ENCODE measurements at regions not wholly inside any gene's neighbourhood (a gene's known extent, or its start where the extent isn't known, plus 50 kb on each side); places are given as distances from the start of the nearest gene placed in this dataset.
"Not testable (repeated sequence)": the region's sequence is repeated elsewhere in the genome, so short reads cannot be mapped to it uniquely, and the experiment has no call there.

GRCh38 chr2:16345231-16345630 is 320.4 kb downstream of the CYRIA start:
- H3K27me3 ChIP-seq (replicated peaks in 1 of 4; ENCODE audit: control insufficient read depth in 3 of 4, extremely low read depth in 1 of 4, insufficient read depth in 3 of 4, low read length in 3 of 4); H2BK20ac ChIP-seq (ENCODE audit: low read length); H3K79me2 ChIP-seq (ENCODE audit: control insufficient read depth in 1 of 2, insufficient read depth in 2 of 2, low read length in 2 of 2); H2BK12ac ChIP-seq (ENCODE audit: low read depth, low read length); H3K79me1 ChIP-seq (ENCODE audit: low read depth, low read length); POLR2A ChIA-PET (ENCODE audit: partially characterized antibody); H3K4me2 ChIP-seq (ENCODE audit: insufficient read depth in 1 of 2, low read depth in 2 of 2, low read length in 2 of 2); H3K56ac ChIP-seq (replicated peaks; ENCODE audit: insufficient read length, low read depth, low read length); H4K5ac ChIP-seq (ENCODE audit: insufficient read length, low read depth, low read length); DNase-seq (ENCODE audit: low read depth in 1 of 2, low spot score in 2 of 2); H3K14ac ChIP-seq (ENCODE audit: insufficient read length); H4K91ac ChIP-seq (replicated peaks; ENCODE audit: insufficient read length, low read length); H2AK5ac ChIP-seq (ENCODE audit: low read depth, low read length); H3K18ac ChIP-seq (ENCODE audit: extremely low read depth, low read length); H2BK120ac ChIP-seq (replicated peaks; ENCODE audit: low read depth, low read length); FAIRE-seq; H3K9me3 ChIP-seq (ENCODE audit: insufficient read depth in 2 of 2, low read depth in 1 of 2, low read length in 1 of 2); H2BK5ac ChIP-seq (ENCODE audit: low read depth, low read length); H3K9ac ChIP-seq (replicated peaks in 1 of 4; ENCODE audit: extremely low read depth in 1 of 4, low read depth in 3 of 4, low read length in 3 of 4); H3K27ac ChIP-seq (ENCODE audit: low read depth, low read length); H3K4ac ChIP-seq (replicated peaks; ENCODE audit: insufficient read length, low read depth, low read length); H3K36me3 ChIP-seq (ENCODE audit: control insufficient read depth in 2 of 4, insufficient read depth in 4 of 4, low read length in 3 of 4); H4K20me1 ChIP-seq (replicated peaks in 1 of 2; ENCODE audit: control insufficient read depth in 1 of 2, insufficient read depth in 2 of 2, low read length in 2 of 2); H3K23me2 ChIP-seq (ENCODE audit: low read depth, low read length); H3K4me1 ChIP-seq (replicated peaks in 1 of 4; ENCODE audit: control insufficient read depth in 3 of 4, insufficient read depth in 4 of 4, low read length in 3 of 4); H4K8ac ChIP-seq (ENCODE audit: extremely low read depth, insufficient read depth, low read length); H2BK15ac ChIP-seq (ENCODE audit: low read length); H3K23ac ChIP-seq (ENCODE audit: insufficient read length); H2AFZ ChIP-seq (ENCODE audit: low read length); H3K4me3 ChIP-seq (ENCODE audit: extremely low read depth in 1 of 4, insufficient read depth in 2 of 4, low read depth in 3 of 4, low read length in 4 of 4): not testable (repeated sequence)
- CTCF ChIA-PET (ENCODE audit: partially characterized antibody), result interaction anchor here (0.6 to 1.4 kb wide), 5 partner anchors 10 to 596 kb away, joined by 3 to 4 read pairs (median 3); no protein-coding TSS in a partner anchor
- 92% methylated on average over 9 of the region's 9 CpGs; no CpG with 5 or more reads in 1 of the 2 experiments for WGBS, 2 experiments (ENCODE audit: extremely low coverage in 1 of 2, insufficient coverage in 1 of 2, insufficient read length in 1 of 2, insufficient replicate concordance in 2 of 2, low coverage in 1 of 2, low lambda C conversion rate in 2 of 2, missing lambda C conversion rate in 1 of 2)

All from H1 (cell line).